ENCODE measurements at regions not wholly inside any gene's neighbourhood (a gene's known extent, or its start where the extent isn't known, plus 50 kb on each side); places are given as distances from the start of the nearest gene placed in this dataset.

GRCh38 chr11:33454264-33454663 is 197.1 kb downstream of the HIPK3 start:
- TF ChIP-seq CTCF (conservative IDR thresholded peaks at IDR 0.05; ENCODE audit: low read depth, low read length) (no peak), EZH2phosphoT487 (IDR thresholded peaks at IDR 0.05; ENCODE audit: borderline replicate concordance, low read length) (no peak)

Measured in PC-3 (cell line).